DND-41 (cell line): ENCODE measurements at regions not wholly inside any gene's neighbourhood (a gene's known extent, or its start where the extent isn't known, plus 50 kb on each side); places are given as distances from the start of the nearest gene placed in this dataset.

ENCODE experiments used
- ATAC-seq: fragments of 200-7000 bp; cut with Tn5 transposase; 3 replicates; pipeline ENCODE4 v1.9.1; 2021; ENCODE audit warnings: low read depth; ENCODE audit not compliant: insufficient read depth
- DNase-seq: peaks from one replicate; pipeline ENCODE4 v3.0.0-alpha.2; 2020
- H2AFZ ChIP-seq: 2 replicates; pipeline ENCODE4 v1.6.0; 2012; ENCODE audit warnings: low read depth, low read length
- H3K27ac ChIP-seq: 2 replicates; pipeline ENCODE4 v1.5.1; 2012; ENCODE audit warnings: low read length, inconsistent platforms
- H3K27me3 ChIP-seq: fragments of 200-600 bp; sonication (generic); 2 replicates; pipeline ENCODE4 v1.6.0; 2012; ENCODE audit warnings: low read length, mild to moderate bottlenecking, inconsistent platforms; ENCODE audit not compliant: insufficient read depth, poor library complexity
- H3K36me3 ChIP-seq: 2 replicates; pipeline ENCODE4 v1.5.1; 2012; ENCODE audit warnings: low read length, inconsistent platforms; ENCODE audit not compliant: insufficient read depth
- H3K4me1 ChIP-seq: 2 replicates; pipeline ENCODE4 v1.5.1; 2012; ENCODE audit warnings: mild to moderate bottlenecking, low read length; ENCODE audit not compliant: insufficient read depth
- H3K4me2 ChIP-seq: 2 replicates; pipeline ENCODE4 v1.6.0; 2012; ENCODE audit warnings: mild to moderate bottlenecking, moderate library complexity, low read length, inconsistent platforms; ENCODE audit not compliant: insufficient read depth
- H3K4me3 ChIP-seq, 2 experiments: fragments of 200-600 bp in 1 of 2; shearing (Covaris generic) in 1 of 2; 2 replicates each; pipeline ENCODE4 v1.5.1; 2012 to 2016; ENCODE audit warnings: inconsistent platforms in 2 of 2, low read length in 2 of 2, mild to moderate bottlenecking in 2 of 2, low read depth in 1 of 2, moderate library complexity in 1 of 2
- H3K79me2 ChIP-seq: 2 replicates; pipeline ENCODE4 v1.6.0; 2012; ENCODE audit warnings: low read length, inconsistent platforms; ENCODE audit not compliant: insufficient read depth
- H3K9ac ChIP-seq: 2 replicates; pipeline ENCODE4 v1.6.0; 2012; ENCODE audit warnings: low read depth, mild to moderate bottlenecking, inconsistent platforms, low read length, moderate library complexity
- H3K9me3 ChIP-seq: 2 replicates; pipeline ENCODE4 v1.5.1; 2012; ENCODE audit warnings: low read length, moderate library complexity, mild to moderate bottlenecking, inconsistent platforms; ENCODE audit not compliant: insufficient read depth, severe bottlenecking
- H4K20me1 ChIP-seq: 2 replicates; pipeline ENCODE4 v1.6.0; 2012; ENCODE audit warnings: low read length; ENCODE audit not compliant: insufficient read depth
- CTCF ChIP-seq: IDR thresholded peaks from 2 replicates; pipeline ENCODE4 v1.5.1; 2012; ENCODE audit warnings: borderline replicate concordance, low read length, moderate library complexity, mild to moderate bottlenecking; ENCODE audit not compliant: poor library complexity, severe bottlenecking; ENCODE audit errors: extremely low read depth
- EZH2 ChIP-seq: IDR thresholded peaks from 3 replicates; pipeline ENCODE4 v1.6.1; 2012; ENCODE audit warnings: borderline replicate concordance, low read depth, mild to moderate bottlenecking, moderate library complexity, low read length, inconsistent platforms; ENCODE audit not compliant: severe bottlenecking

GRCh38 chr6:140644017-140644416 is 1269.6 kb upstream of the CITED2 start:
- H3K27ac ChIP-seq = no peak overlapping the region
- ATAC-seq = no peak
- H3K9me3 ChIP-seq = no peaks in the 10 kb centered on the region
- no peak overlapping the region for H3K4me2 ChIP-seq
- no peak overlapping the region for H3K9ac ChIP-seq
- H2AFZ ChIP-seq = no peak overlapping the region
- no peaks in the 10 kb centered on the region for H3K36me3 ChIP-seq
- H3K27me3 ChIP-seq = no peaks in the 10 kb centered on the region
- TF ChIP-seq EZH2 (no peak), CTCF (no peak)
- H3K79me2 ChIP-seq = no peaks in the 10 kb centered on the region
- no peaks in the 10 kb centered on the region for H3K4me1 ChIP-seq
- H3K4me3 ChIP-seq = no peak overlapping the region
- DNase-seq = no peak
- no peaks in the 10 kb centered on the region for H4K20me1 ChIP-seq

GRCh38 chr6:140641412-140641811 is 1267.0 kb upstream of the CITED2 start:
- Histone ChIP-seq H3K27me3 (no peaks in the 10 kb centered on the region), H2AFZ (no peak overlapping the region), H3K9ac (no peak overlapping the region), H4K20me1 (no peaks in the 10 kb centered on the region), H3K36me3 (no peaks in the 10 kb centered on the region), H3K27ac (no peak overlapping the region), H3K4me3 (no peak overlapping the region), H3K9me3 (no peaks in the 10 kb centered on the region), H3K4me2 (no peak overlapping the region), H3K4me1 (no peaks in the 10 kb centered on the region), H3K79me2 (no peaks in the 10 kb centered on the region)
- ATAC-seq = no peak
- no peak for DNase-seq
- TF ChIP-seq CTCF (no peak), EZH2 (no peak)

GRCh38 chr6:140636908-140637402 is 1262.5 kb upstream of the CITED2 start:
- no peaks in the 10 kb centered on the region for H3K36me3 ChIP-seq
- ATAC-seq (no peak), DNase-seq (no peak)
- no peaks in the 10 kb centered on the region for H3K27me3 ChIP-seq
- no peak for TF ChIP-seq EZH2
- TF ChIP-seq CTCF = no peak
- H4K20me1 ChIP-seq = no peaks in the 10 kb centered on the region
- H3K27ac ChIP-seq = no peak overlapping the region
- H3K4me3 ChIP-seq = no peak overlapping the region
- H3K4me1 ChIP-seq = no peaks in the 10 kb centered on the region
- H3K9ac ChIP-seq = no peak overlapping the region
- no peaks in the 10 kb centered on the region for H3K9me3 ChIP-seq
- H3K79me2 ChIP-seq = no peaks in the 10 kb centered on the region
- no peak overlapping the region for H2AFZ ChIP-seq
- H3K4me2 ChIP-seq = no peak overlapping the region

GRCh38 chr6:140636271-140636907 is 1261.9 kb upstream of the CITED2 start:
- Histone ChIP-seq H3K27me3 (no peaks in the 10 kb centered on the region), H3K27ac (no peak overlapping the region), H2AFZ (no peak overlapping the region), H3K4me3 (no peak overlapping the region), H3K9me3 (no peaks in the 10 kb centered on the region), H3K4me2 (no peak overlapping the region), H4K20me1 (no peaks in the 10 kb centered on the region), H3K4me1 (no peaks in the 10 kb centered on the region), H3K79me2 (no peaks in the 10 kb centered on the region), H3K36me3 (no peaks in the 10 kb centered on the region), H3K9ac (no peak overlapping the region)
- TF ChIP-seq CTCF (no peak), EZH2 (no peak)
- no peak for DNase-seq
- no peak for ATAC-seq
